SK-N-MC (cell line): ENCODE measurements at regions not wholly inside any gene's neighbourhood (a gene's known extent, or its start where the extent isn't known, plus 50 kb on each side); places are given as distances from the start of the nearest gene placed in this dataset.

Experiments
- DNase-seq: peaks from one replicate; pipeline ENCODE4 v3.0.0-alpha.2; 2011; ENCODE audit warnings: low read depth, low spot score
- H3K27ac ChIP-seq: fragments of 200-600 bp; sonication (generic); 2 replicates; pipeline ENCODE4 v1.5.1; 2016; ENCODE audit warnings: mixed run types
- H3K36me3 ChIP-seq: fragments of 200-600 bp; sonication (generic); 2 replicates; pipeline ENCODE4 v1.6.1; 2017; ENCODE audit warnings: antibody characterized with exemption, low read length, mixed read lengths; ENCODE audit not compliant: insufficient read depth
- H3K4me3 ChIP-seq: fragments of 200-600 bp; sonication (generic); 2 replicates; pipeline ENCODE4 v1.5.1; 2016
- H3K9ac ChIP-seq: fragments of 200-600 bp; sonication (generic); 2 replicates; pipeline ENCODE4 v1.8.0; 2017; ENCODE audit warnings: mixed run types, mixed read lengths; ENCODE audit not compliant: insufficient read length
- H3K9me3 ChIP-seq: fragments of 200-600 bp; sonication (generic); 2 replicates; pipeline ENCODE4 v1.6.1; 2017; ENCODE audit warnings: low read depth, mild to moderate bottlenecking, antibody characterized with exemption, low read length, moderate library complexity, mixed read lengths
- EZH2 ChIP-seq: fragments of 200-600 bp; sonication (generic); IDR thresholded peaks from one replicate; pipeline ENCODE4 v1.6.1; 2017; ENCODE audit warnings: antibody characterized with exemption
- FOXP2 ChIP-seq: optimal IDR thresholded peaks from 2 replicates; pipeline ENCODE3; 2011; ENCODE audit warnings: mild to moderate bottlenecking, moderate library complexity; ENCODE audit not compliant: insufficient read depth; ENCODE audit errors: extremely low read length, control extremely low read depth
- POLR2AphosphoS5 ChIP-seq: IDR thresholded peaks from 2 replicates; pipeline ENCODE4 v1.6.1; 2012; ENCODE audit warnings: mild to moderate bottlenecking, low read depth, low read length, borderline replicate concordance

GRCh38 chr4:19408490-19408889 is 843.2 kb upstream of the SLIT2 start:
- Histone ChIP-seq H3K9me3 (no peaks in the 10 kb centered on the region), H3K27ac (no peak overlapping the region), H3K4me3 (no peak overlapping the region), H3K36me3 (no peaks in the 10 kb centered on the region), H3K9ac (no peak overlapping the region)
- DNase-seq = no peak
- TF ChIP-seq POLR2AphosphoS5 = no peak
- no peak for TF ChIP-seq EZH2
- no peak for TF ChIP-seq FOXP2

GRCh38 chr4:19406789-19407188 is 844.9 kb upstream of the SLIT2 start:
- Histone ChIP-seq H3K27ac (no peak overlapping the region), H3K36me3 (no peaks in the 10 kb centered on the region), H3K9ac (no peak overlapping the region), H3K9me3 (no peaks in the 10 kb centered on the region), H3K4me3 (no peak overlapping the region)
- DNase-seq = no peak
- TF ChIP-seq POLR2AphosphoS5 (no peak), EZH2 (no peak)

- Histone ChIP-seq H3K9me3 (no peaks in the 10 kb centered on the region), H3K4me3 (no peak overlapping the region), H3K36me3 (no peaks in the 10 kb centered on the region), H3K27ac (no peak overlapping the region), H3K9ac (no peak overlapping the region)
- TF ChIP-seq POLR2AphosphoS5 (no peak), EZH2 (no peak), FOXP2 (no peak)
- no peak for DNase-seq
Measured at GRCh38 chr4:19403786-19404370, 847.8 kb upstream of the SLIT2 start.

GRCh38 chr4:19402581-19403065 is 849.1 kb upstream of the SLIT2 start:
- no peak overlapping the region for H3K27ac ChIP-seq
- H3K9ac ChIP-seq = no peak overlapping the region
- no peak for DNase-seq
- H3K4me3 ChIP-seq = no peak overlapping the region
- H3K9me3 ChIP-seq = no peaks in the 10 kb centered on the region
- no peaks in the 10 kb centered on the region for H3K36me3 ChIP-seq
- TF ChIP-seq FOXP2 (no peak), POLR2AphosphoS5 (no peak), EZH2 (no peak)

GRCh38 chr4:19401301-19402080 is 850.2 kb upstream of the SLIT2 start:
- DNase-seq = no peak
- TF ChIP-seq POLR2AphosphoS5 (no peak), EZH2 (no peak), FOXP2 (no peak)
- no peak overlapping the region for H3K4me3 ChIP-seq
- H3K27ac ChIP-seq = no peak overlapping the region
- no peak overlapping the region for H3K9ac ChIP-seq
- H3K9me3 ChIP-seq = no peaks in the 10 kb centered on the region
- H3K36me3 ChIP-seq = no peaks in the 10 kb centered on the region

DNA sequence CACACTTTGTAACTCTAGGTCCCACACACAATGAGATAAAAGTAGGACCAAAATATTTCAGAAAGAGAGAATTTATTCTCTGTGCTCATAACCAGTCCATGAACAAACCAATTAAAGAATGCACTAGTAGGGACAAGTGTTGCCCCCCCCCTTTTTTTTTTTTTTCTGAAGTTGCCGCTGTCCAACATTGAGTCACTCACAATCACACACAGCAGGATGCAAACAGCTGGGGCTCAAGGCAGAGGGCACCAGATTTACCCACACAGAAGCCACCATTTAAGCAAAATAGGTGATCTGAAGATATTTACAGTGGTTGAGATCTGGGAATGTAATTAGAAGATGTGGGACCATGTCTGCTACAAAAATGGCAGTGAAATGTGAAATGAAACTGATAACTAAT is 850.9 kb upstream of the SLIT2 start:
- H3K27ac ChIP-seq = no peak overlapping the region
- TF ChIP-seq FOXP2 (no peak), EZH2 (no peak), POLR2AphosphoS5 (no peak)
- H3K36me3 ChIP-seq = no peaks in the 10 kb centered on the region
- H3K9me3 ChIP-seq = no peaks in the 10 kb centered on the region
- no peak overlapping the region for H3K9ac ChIP-seq
- H3K4me3 ChIP-seq = no peak overlapping the region
- DNase-seq = no peak

GRCh38 chr4:19399001-19399400 is 852.7 kb upstream of the SLIT2 start:
- Histone ChIP-seq H3K9me3 (no peaks in the 10 kb centered on the region), H3K4me3 (no peak overlapping the region), H3K36me3 (no peaks in the 10 kb centered on the region), H3K9ac (no peak overlapping the region), H3K27ac (no peak overlapping the region)
- DNase-seq = no peak
- TF ChIP-seq FOXP2 (no peak), POLR2AphosphoS5 (no peak)

GRCh38 chr4:19386786-19387185 is 864.9 kb upstream of the SLIT2 start:
- no peak overlapping the region for H3K27ac ChIP-seq
- DNase-seq = no peak
- H3K9ac ChIP-seq = no peak overlapping the region
- H3K9me3 ChIP-seq = no peaks in the 10 kb centered on the region
- no peaks in the 10 kb centered on the region for H3K36me3 ChIP-seq
- TF ChIP-seq EZH2 (no peak), POLR2AphosphoS5 (no peak), FOXP2 (no peak)
- no peak overlapping the region for H3K4me3 ChIP-seq
